HG02884 (cell line): ENCODE measurements at regions not wholly inside any gene's neighbourhood (a gene's known extent, or its start where the extent isn't known, plus 50 kb on each side); places are given as distances from the start of the nearest gene placed in this dataset.
A peak's percentile ranks its signal among the peaks of the same experiment; 100 is the strongest.
"Not testable (repeated sequence)": the region's sequence is repeated elsewhere in the genome, so short reads cannot be mapped to it uniquely, and the experiment has no call there.

Experiments used
- ATAC-seq: cut with Tn5 transposase; IDR thresholded peaks from one replicate; pipeline ENCODE4 v1.9.1; 2021; ENCODE audit warnings: mild to moderate bottlenecking, moderate library complexity; ENCODE audit not compliant: unreplicated experiment

DNA sequence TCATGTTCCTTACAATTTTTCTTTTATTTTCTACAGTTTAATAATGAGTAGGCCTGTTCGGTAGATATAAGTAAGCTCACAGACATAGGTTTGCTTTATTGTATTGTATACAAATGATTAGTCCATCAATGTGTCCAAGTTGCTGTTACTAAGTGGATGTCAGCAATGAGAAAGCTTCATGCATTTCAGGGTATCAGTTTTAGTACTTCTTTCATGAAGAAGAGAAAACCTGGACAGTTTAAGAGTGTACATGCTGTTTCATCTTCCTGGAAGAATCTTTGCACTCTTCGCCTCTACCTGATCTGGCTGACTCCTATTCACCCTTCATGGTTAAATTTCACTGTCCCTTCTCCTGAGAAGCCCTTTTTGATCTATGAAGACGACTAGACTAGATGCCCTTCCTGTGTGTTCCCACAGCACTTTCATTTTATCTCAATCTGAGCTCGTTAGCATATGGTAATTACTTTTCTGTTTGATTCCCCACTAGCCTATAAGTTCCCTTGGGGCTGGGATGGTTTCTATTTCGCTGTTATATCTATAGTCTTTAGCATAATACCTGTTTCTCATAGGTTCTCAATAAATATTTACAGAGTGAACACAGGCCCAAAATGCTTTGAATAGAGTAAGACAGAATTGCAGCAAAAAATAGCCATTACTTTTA is 70.7 kb downstream of the CETN3 start:
- peak; percentile 95 for ATAC-seq

- ATAC-seq = no peak
These were observed 72.0 kb downstream of the CETN3 start for GRCh38 chr5:90337449-90338052.

DNA sequence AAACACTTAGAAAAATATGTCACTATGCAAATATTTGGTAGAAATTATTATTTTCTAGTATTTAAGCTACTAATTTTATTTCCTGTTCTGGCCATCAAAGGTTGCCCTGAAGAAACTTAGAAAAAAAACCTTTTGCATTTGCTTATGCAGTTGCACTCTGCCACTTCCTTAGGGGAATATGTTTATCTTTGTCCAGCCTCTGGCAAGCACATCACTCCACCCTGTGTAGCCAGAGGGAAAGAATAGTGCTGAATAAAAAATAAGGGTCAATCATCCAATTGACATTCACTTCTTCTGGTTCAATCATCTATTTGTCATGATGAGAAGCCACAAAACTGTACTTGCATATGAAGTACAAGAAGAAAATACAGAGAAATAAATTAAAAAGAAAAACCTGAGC is 72.8 kb downstream of the CETN3 start:
- no peak for ATAC-seq

GRCh38 chr5:90334741-90335140 is 74.8 kb downstream of the CETN3 start:
- no peak for ATAC-seq

DNA sequence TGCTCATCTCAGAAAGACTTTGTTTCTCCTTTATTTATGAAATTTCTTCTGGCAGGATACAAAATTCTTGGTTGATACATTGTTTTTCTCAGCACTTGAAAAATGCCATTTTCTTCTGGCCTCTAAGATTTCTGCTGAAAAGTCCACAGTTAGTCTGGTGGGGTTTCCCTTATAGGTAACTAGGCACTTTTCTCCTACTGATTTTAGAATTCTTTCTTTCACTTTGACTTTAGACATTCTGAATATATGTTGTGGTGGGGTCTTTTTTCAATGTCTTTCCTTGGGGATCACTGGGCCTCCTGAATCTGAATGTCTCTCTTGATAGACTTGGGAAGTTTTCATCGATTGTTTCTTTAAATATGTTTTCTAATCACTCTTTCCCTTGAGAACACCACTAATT is 79.6 kb downstream of the CETN3 start:
- ATAC-seq = no peak

DNA sequence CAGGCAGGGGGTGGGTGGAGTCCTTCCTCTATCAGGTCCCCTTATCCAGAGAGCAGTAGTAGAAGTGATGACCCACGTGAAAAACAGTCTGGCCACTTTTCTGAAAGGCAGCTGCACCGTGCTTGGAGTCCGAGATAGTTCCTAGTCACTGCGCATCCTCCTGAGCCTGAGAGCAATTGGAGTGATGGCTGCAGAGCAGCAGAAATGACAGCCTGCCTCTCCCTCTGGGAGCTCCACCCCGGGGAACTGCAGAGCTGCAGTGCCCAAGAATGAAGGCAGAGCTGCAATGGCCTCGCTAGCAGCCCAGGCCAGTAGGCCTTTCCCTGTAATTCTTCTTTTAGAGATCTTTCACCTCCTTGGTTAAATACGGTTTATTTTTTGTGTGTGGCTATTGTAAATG is 82.6 kb downstream of the CETN3 start:
- ATAC-seq = no peak

DNA sequence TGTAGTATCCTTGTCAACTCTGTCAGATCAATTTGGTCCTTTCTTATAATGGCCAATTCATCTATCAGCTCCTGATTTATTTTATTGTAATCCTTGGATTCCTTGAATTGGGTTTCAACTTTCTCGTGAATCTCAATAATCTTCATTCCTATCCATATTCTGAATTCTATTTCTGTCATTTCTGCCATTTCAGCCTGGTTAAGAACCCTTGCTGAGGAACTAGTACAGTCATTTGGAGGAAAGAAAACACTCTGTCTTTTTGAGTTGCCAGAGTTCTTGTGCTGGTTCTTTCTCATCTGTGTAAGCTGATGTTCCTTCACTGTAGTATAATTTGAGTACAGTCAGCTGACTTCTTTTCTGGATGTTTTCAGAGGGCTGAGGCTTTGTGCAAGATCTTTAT is 84.5 kb downstream of the CETN3 start:
- no peak for ATAC-seq

DNA sequence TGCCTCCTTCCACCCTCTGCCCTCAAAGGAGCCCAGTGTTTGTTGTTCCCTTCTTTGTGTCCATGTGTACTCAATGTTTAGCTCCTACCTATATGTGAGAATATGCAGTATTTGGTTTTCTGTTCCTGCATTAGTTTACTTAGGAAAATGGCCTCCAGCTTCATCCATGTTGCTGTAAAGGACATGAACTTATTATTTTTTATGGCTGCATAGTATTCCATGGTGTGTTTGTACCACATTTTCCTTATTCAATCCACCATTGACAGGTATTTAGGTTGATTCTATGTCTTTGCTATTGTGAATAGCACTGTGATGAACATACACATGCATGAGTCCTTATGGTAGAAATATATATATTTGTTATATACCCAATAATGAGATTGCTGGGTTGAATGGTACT is 89.2 kb downstream of the CETN3 start:
- ATAC-seq = not testable (repeated sequence)

GRCh38 chr5:90312027-90312426 is 97.5 kb downstream of the CETN3 start:
- ATAC-seq = no peak

- ATAC-seq = no peak
These were observed 98.2 kb downstream of the CETN3 start for GRCh38 chr5:90311401-90311800.

DNA sequence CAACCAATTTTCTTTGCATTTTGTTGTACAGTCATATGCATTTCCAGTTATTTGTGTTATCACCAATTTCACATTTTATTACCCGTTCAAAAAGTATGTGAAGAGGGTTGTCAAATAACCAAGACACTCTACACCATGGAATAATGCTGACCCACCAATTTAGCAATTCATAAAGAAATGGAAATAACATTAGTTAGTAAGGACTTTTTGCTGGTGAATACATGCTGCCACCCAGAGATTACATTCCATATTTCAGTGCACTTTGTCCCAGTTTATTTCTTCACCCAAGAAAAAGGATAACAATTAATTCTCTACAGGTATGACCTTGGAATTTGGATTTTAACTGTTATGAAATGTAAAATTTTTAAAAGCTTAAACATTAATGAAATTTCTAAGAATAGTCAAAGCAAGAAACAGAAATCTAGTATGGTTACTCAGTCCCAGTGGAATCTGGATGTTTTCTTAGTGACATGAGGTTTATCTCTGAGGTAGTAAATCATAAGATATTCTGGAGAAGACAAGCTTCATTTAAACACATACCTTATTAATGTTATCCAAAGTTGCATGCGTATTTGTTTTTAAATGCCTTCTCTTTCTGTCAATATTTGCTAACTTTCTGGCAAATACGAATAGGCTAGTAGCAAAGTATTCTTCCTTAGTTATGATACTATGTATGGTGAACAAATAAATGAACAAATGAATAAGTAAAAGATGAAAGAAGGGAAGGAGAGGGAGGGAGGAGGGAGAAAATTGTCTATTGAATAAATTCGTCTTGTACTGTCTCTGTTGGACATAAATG is 100.6 kb downstream of the CETN3 start:
- ATAC-seq = no peak

GRCh38 chr5:90307782-90308181 is 101.8 kb downstream of the CETN3 start:
- ATAC-seq = no peak

- ATAC-seq = no peak
These were observed 102.2 kb downstream of the CETN3 start for GRCh38 chr5:90307322-90307721.

DNA sequence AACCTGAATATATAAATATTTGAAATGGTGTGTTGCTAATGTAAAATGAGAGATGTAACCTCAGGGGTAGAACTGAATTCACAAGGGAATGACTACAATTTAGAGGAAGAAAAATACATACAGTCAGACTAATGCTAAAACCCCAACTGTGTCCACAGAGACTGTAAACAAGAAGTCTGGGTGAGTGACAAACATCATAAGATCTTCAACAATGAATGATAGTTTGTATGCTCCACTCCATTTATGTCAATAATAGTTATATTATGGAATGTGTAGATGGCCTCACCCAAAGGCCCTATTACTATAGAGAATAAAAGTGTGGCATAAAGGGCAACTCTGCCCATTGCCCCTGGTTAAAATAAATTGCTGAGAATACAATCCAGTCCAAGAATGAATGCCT is 102.9 kb downstream of the CETN3 start:
- no peak for ATAC-seq

DNA sequence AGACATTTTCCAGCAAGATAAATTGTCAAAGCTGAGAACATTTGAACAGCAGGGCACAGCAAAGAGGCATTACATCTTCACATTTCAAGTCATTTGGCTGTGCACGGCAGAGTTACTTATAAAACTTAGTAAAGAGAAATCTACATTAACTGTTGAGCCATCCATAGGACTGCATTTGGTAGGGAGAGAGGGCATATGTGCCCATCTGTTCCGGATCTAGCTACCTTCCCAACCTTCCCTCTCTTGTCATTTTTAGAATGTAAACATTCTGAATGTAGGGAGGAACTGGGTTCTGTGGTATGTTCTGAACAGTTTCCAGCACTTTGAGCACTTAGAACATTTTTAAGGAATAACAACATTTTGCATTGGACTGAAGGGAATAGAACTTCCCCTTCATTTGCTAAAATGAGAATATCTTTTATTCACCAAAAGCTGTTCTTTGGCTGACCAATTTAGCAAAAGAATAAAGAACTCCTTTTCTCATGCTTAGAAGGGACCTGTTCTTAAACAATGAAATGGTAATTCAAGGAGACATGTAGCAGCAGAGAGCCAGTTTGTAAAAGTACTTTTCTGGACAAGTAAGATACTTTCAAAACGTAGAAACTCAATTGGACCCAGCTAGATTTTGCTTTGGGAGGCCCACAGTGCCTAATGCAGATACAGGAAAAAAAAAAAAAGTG is 104.4 kb downstream of the CETN3 start:
- ATAC-seq = no peak

DNA sequence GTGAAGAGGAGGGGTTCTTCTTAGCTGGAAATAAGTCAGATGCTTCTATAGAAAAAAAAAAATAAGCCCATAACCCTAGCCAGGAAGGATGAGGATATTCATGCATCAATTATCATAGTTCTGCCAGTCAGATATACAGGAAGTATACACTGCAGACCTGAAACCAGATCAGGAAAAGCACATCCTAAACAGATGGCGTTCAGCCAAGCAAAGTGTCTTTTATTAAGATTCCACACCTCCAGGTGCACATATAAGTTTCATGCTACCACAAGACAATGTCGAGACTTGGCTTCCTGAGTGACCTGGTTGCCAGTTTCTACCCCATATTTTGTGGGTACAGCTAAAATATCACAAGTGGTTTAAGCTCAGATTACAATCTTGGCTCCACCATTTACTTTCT is 108.3 kb downstream of the CETN3 start:
- ATAC-seq = no peak

DNA sequence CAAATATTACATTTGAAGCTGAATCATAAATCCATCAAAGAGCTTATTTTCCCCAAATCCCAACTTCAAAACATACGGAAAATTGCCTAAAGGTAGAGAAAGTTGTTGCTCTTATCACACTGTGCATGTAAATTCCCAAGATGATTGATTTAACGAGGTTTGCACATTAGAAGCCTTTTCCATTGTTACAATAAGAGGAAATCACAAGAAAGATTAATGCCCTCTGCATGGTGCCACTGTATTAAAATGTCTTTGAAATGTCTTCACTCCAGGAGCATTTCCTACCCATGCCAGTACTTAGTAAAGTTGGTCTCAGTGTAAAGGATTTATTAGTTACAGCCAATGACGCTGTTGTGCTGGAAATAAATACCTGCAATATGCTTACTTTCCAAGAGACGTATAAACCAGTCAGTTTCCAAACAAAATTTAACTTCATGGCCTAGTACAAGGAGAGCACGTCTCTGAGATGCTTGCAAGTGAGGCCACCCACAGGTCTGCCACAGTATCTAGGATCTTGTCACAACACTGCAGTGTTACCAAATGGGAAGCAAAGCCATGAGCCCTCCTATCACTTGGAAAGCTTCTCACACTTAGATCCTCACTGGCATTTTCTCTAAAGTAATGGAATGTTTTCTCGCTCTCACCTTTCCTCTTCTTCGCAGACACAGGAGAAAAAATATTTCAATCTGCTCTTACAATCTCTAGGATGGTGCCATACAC is 112.4 kb downstream of the CETN3 start:
- no peak for ATAC-seq

- ATAC-seq = no peak
These were observed 115.0 kb downstream of the CETN3 start for GRCh38 chr5:90294604-90295003.

- ATAC-seq = no peak
These were observed 115.6 kb downstream of the CETN3 start for GRCh38 chr5:90293931-90294330.

DNA sequence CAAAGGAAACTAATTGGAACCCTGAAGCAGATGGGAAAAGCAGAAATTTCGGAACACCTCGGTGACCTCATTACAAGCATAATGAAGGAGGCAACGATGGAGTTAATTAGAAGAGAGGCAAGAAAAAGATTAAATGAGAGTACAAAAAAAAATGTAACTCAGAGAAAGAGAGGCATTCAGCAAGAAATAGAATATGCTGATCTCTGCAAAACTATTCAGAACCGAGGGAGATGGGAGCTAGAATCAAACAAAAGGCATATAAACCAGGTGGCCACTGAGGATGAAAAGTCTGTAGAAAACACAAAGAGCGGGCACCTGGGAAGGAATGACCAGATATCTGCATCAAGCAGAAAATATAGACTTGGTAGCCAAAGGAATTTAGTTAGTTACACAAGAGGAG is 118.9 kb downstream of the CETN3 start:
- ATAC-seq = no peak

DNA sequence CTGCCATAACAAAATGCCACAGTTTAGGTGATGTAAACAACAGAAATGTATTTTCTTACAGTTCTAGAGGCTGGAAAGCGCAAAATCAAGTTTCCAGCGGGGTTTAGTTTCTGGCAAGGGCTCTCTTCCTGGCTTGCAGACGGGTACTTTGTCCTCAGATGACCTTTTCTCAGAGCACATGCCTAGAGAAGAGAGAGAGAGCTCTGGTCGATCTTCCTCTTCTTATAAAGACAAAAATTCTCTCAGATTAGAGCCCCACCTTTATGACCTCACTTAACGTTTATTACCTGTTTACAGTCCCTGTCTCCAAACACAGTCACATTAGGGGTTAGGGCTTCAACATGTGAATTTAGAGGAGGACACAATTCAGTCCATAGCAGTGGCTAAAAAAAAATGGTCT is 119.7 kb downstream of the CETN3 start:
- no peak for ATAC-seq
